ENCODE measurements at regions not wholly inside any gene's neighbourhood (a gene's known extent, or its start where the extent isn't known, plus 50 kb on each side); places are given as distances from the start of the nearest gene placed in this dataset.
A peak's percentile ranks its signal among the peaks of the same experiment; 100 is the strongest.
"Not testable (repeated sequence)": the region's sequence is repeated elsewhere in the genome, so short reads cannot be mapped to it uniquely, and the experiment has no call there.

DNA sequence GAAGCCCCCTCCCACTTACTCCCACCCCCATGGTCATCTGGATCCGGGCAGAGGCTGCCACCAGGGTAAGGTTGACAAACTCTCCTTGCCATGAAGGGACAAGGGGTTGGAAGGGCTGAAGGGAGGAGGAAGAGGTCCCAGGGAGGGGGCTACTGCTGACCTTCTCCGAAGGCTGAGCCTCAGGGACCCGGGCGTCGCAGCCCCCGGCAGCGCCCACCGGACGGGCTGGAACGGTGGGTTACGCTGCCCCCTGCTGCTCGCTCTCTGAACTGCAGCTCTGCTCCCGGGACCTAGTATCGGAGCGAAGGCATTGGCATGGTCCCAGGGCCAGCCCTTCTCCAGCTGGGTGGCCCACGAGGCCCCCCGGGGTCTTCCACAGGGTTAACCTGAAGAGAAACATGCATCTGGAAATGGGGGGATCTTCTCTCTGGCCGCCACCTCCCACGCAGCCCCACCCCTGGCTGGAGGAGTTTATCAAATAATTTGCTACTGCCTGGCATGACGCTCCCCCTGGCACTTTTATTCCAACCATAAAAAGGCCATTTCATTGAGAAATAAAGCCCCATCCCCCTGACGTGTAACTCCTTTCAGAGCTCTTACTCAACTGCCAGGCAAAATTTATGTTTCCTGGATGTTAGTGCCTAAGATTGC is 70.4 kb upstream of the TARDBP start:
- DNase-seq (ENCODE audit: low read depth), result peak; percentile 50

DNA sequence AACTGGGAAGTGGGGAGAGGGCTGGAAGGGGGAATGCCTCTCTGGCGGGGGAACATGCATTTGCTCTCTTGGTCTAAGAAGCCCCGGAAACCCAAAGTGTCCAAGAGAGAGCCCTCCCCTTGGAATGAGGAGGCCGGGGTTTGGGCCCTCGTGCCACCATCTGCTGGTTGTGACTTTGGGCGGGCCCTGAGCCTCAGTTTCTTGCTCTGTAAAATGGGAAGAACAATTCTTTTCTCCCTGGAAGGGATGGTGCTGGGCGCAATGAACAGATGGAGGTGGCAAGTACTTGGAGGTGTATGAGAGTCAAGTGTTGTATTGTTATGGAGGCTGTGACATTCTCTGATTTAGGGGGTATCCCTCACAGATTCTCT is 69.9 kb upstream of the TARDBP start:
- no peak for DNase-seq (ENCODE audit: low read depth)

DNA sequence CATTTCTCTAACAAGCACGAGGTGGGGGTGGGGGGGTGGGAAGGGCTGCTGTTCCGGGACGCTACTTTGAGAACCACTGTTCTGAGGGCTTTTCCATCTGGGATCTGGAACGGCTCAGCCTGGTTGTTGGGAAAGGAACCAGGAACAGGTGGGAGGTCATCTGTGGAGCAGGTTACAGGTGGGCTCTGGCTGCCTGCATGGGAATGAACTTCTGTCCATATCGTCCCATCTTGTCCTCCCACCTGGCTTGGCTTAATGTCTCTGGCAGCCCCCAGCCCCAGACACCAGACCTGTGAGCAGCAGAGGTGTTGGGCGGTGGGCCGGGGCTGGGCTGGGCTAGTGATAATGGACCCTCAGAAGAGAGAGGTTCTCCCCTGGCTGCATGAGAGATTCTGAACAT is 69.4 kb upstream of the TARDBP start:
- no peak for DNase-seq (ENCODE audit: low read depth)

- DNase-seq (ENCODE audit: low read depth), result no peak
Observed at GRCh38 chr1:10943991-10944730, 68.3 kb upstream of the TARDBP start.

DNA sequence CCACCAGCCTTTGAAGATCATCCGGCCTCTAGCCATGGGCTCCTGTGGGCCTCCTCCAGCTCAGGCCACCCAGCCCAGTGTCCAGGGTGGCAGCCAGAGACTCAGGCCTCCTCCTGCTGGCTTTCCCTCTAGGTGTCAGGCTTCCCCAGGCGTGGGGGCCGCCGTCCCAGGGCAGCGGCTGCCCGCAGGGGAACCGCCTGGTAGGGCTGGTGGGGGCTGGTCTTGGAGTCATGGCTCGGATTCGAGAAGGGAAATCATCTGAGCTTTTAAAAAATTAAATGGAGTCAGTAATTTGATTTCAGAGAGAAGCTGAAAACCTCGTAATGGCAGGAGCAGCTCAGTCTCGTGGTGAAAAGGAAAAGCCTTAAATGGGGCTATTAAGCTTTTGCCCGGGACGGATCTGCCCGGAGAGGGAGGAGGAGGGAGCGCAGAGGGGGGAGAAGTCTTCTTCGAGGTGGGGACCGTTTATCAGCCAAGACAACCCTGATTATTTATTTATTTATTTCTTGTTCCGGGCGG is 66.4 kb upstream of the TARDBP start:
- DNase-seq (ENCODE audit: low read depth), result no peak

- no peak for DNase-seq (ENCODE audit: low read depth)
Observed at GRCh38 chr1:10947181-10947580, 65.3 kb upstream of the TARDBP start.

GRCh38 chr1:10947691-10948462 is 64.6 kb upstream of the TARDBP start:
- no peak for DNase-seq (ENCODE audit: low read depth)

DNA sequence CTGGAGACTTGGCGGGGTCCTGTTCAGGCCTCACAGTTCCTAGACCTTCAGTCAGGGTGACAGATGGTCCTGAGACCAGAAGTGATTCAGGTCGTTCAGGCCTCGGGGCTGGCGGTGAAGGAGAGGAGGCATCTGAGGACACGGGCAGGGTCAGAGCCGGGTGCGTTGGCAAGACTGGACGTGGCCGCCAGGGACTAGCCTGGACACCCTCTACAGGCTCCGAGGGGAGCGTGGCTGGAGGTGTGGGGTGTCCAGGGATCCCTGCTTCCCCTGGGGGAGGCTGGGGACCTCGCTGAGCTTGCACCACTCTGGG is 64.0 kb upstream of the TARDBP start:
- no peak for DNase-seq (ENCODE audit: low read depth)

- no peak for DNase-seq (ENCODE audit: low read depth)
Observed at GRCh38 chr1:10950316-10951172, 61.9 kb upstream of the TARDBP start.

DNA sequence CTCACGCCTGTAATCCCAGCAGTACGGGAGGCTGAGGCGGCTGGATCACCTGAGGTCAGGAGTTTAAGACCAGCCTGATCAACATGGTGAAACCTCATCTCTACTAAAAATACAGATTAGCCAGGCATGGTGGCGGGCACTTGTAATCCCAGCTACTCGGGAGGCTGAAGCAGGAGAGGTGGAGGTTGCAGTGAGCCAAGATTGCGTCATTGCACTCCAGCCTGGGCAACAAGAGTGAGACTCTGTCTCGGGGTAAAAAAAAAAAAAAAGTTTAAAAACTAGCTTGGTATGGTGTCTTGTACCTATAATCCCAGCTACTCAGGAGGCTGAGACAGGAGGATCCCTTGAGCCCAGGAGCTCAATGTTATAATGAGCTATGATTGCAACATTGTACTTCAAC is 61.2 kb upstream of the TARDBP start:
- DNase-seq (ENCODE audit: low read depth), result not testable (repeated sequence)

GRCh38 chr1:10951961-10952360 is 60.5 kb upstream of the TARDBP start:
- no peak for DNase-seq (ENCODE audit: low read depth)

- no peak for DNase-seq (ENCODE audit: low read depth)
Observed at GRCh38 chr1:10953505-10954193, 58.8 kb upstream of the TARDBP start.

DNA sequence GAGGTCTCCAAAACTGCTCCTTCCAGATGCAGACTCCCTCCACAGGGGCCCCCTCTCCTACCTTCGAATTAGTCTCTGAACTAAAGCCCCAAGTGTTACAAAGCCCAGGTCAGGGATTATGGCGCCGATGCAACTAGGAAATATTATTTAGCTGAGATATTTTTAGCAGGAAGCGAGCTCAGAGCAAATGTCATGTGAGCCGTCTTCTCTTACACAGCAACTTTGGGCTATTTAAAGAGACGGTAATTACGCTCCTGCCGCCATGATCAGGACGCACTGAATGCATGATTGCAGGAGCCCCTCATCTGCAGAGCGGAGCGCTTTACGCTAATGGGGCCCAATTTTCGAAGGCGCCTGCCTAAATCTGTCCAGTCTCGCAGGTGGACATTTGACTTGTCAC is 55.3 kb upstream of the TARDBP start:
- DNase-seq (ENCODE audit: low read depth), result no peak

DNA sequence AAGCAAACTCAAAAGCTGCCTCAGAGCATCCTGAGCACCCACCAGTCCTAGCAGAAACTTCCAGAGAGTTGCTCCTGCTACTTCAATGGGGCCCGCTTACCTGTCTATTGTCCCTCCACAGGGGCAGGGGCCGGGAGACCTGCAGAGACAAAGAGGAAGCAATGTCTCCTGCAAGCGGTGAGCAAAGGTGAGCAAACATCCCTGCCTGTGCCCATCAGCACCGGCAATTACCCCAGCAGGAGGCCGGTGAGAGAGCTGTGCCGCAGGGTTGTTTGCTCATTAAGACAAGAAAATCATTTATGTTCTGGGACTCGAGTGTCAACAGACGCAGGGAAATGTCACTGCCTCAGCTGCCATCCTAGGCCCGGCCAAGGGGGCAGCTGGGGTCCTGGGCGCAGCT is 53.8 kb upstream of the TARDBP start:
- DNase-seq (ENCODE audit: low read depth), result no peak

GRCh38 chr1:10960411-10961299 is 51.8 kb upstream of the TARDBP start:
- peak; percentile 77 for DNase-seq (ENCODE audit: low read depth)

- no peak for DNase-seq (ENCODE audit: low read depth)
Observed at GRCh38 chr1:10961300-10961833, 51.1 kb upstream of the TARDBP start.

DNA sequence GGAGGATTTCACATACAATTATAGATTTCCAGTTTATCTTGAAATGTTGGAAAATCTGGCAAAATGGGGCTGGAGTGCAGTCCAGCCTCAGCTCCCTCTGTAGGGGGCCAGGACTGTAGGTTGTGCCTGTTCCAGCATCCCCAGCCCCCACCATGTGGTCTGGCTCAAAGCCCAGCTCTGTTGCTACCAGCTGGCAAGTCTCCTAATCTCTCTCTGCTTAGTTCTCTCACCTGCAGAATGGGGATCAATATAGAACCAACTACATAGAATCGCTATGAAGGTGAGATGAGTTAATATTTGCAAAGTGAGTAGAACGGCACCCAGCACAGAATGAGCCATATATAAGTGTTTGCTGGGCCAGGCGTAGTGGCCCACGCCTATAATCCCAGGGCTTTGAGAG is 50.0 kb upstream of the TARDBP start:
- no peak for DNase-seq (ENCODE audit: low read depth)
